ENCODE measurements at regions not wholly inside any gene's neighbourhood (a gene's known extent, or its start where the extent isn't known, plus 50 kb on each side); places are given as distances from the start of the nearest gene placed in this dataset.

DNA sequence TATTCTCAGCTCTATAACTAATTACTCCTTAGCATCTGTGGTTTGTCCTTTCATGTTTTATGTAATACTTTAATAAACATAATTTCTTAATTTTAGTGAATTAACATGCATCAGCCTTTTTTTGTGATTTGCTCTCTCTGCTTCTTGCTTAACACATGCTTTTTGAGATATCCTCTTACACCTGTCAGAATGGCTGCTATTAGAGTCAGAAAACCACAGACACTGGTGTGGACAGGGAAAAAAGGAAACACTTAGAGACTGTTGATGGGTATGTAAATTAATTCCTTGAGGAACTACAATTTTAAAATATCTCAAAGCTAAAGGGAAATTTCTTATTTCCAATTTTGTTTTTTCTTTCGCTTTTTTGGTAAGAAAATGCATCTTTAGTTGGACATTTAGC, 549.0 kb downstream of the ZNF804A start:
- DNase-seq: no peak
- TF ChIP-seq, protein P1, sequence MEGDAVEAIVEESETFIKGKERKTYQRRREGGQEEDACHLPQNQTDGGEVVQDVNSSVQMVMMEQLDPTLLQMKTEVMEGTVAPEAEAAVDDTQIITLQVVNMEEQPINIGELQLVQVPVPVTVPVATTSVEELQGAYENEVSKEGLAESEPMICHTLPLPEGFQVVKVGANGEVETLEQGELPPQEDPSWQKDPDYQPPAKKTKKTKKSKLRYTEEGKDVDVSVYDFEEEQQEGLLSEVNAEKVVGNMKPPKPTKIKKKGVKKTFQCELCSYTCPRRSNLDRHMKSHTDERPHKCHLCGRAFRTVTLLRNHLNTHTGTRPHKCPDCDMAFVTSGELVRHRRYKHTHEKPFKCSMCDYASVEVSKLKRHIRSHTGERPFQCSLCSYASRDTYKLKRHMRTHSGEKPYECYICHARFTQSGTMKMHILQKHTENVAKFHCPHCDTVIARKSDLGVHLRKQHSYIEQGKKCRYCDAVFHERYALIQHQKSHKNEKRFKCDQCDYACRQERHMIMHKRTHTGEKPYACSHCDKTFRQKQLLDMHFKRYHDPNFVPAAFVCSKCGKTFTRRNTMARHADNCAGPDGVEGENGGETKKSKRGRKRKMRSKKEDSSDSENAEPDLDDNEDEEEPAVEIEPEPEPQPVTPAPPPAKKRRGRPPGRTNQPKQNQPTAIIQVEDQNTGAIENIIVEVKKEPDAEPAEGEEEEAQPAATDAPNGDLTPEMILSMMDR (IDR thresholded peaks at IDR 0.05): no peak
- Mint-ChIP-seq H3K36me3 (ENCODE audit: low read depth) (no peaks in the 10 kb centered on the region), H3K27me3 (ENCODE audit: insufficient read depth) (no peaks in the 10 kb centered on the region), H3K4me3 (no peak overlapping the region), H3K9me3 (peaks cover 26% of the 10 kb centered on the region), H3K27ac (no peak overlapping the region), H3K4me1 (ENCODE audit: low read depth) (no peaks in the 10 kb centered on the region)

DNA sequence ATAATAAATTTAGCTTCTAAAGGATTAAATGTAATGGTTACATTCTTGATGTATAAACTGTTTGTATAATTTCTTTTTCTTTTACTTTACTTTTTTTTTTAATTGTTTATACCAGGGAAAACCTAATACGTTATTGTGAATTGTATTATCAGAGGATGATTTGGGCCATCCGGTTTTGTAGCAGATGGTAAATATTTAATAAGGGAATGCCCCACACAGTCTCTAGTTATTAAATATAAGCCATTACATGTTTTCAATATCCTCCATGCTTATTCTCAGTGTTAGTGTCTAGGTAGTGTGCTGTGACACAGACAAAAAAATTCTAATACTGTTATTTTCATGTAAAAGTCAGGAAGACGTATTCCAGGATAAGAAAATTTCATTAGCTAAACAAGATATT, 553.9 kb downstream of the ZNF804A start:
- Mint-ChIP-seq H3K36me3 (ENCODE audit: low read depth) (no peaks in the 10 kb centered on the region), H3K9me3 (peaks cover 33% of the 10 kb centered on the region), H3K4me1 (ENCODE audit: low read depth) (no peaks in the 10 kb centered on the region), H3K27me3 (ENCODE audit: insufficient read depth) (no peaks in the 10 kb centered on the region), H3K27ac (no peak overlapping the region), H3K4me3 (no peak overlapping the region)
- DNase-seq: no peak
- TF ChIP-seq, protein P1 (IDR thresholded peaks at IDR 0.05): no peak

- no peak overlapping the region for H3K27ac Mint-ChIP-seq
- H3K36me3 Mint-ChIP-seq (ENCODE audit: low read depth): no peaks in the 10 kb centered on the region
- DNase-seq: no peak
- no peaks in the 10 kb centered on the region for H3K4me1 Mint-ChIP-seq (ENCODE audit: low read depth)
- no peaks in the 10 kb centered on the region; the same call in 1 of the 2 replicates for H3K27me3 Mint-ChIP-seq (ENCODE audit: insufficient read depth)
- peaks cover 12% of the 10 kb centered on the region for H3K9me3 Mint-ChIP-seq
- no peak overlapping the region for H3K4me3 Mint-ChIP-seq
- TF ChIP-seq, protein P1 (IDR thresholded peaks at IDR 0.05): no peak
Observed at GRCh38 chr2:185161701-185162100, 563.4 kb downstream of the ZNF804A start.

DNA sequence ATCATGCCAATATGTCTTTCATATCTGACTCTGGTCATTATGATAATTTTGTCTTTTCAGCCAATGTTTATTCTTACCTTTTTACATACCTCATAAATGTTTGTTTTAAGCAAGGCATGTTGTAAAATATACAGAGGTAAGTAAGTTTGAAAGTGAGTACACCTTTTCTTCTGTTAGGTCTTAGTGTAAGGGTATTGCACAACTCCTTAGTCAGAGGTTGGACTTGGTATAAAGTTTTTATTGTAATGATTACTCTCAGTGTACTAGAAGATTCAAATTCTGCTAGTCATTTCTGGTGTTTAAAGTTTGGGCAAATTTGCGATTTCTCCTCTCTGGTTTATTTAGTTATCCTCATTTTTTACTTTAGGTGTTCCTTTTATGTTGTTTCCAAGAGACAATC, 564.3 kb upstream of the FSIP2 start:
- no peak overlapping the region for H3K4me3 Mint-ChIP-seq
- H3K4me1 Mint-ChIP-seq (ENCODE audit: low read depth): no peaks in the 10 kb centered on the region

DNA sequence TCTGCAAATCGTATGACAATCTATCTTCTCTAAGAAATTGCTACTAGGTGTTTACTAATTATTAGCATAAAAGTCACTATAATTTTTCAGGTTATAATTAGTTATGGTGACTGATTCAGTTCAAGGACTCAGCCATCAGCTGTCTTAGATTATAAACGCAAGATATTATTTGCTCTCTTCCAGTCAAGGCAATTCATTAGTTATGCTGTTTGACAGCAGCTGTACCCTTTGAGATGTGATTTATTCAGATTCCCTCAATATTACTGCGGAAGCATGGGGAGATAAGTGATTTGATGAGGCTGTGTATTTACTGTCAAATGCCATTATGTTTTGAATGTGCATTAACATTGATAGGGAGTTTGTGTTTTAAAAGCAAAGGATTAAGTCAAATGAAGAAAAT, 558.9 kb upstream of the FSIP2 start:
- Mint-ChIP-seq H3K4me1 (ENCODE audit: low read depth) (no peaks in the 10 kb centered on the region), H3K27ac (no peak overlapping the region), H3K9me3 (peaks cover 19% of the 10 kb centered on the region), H3K36me3 (ENCODE audit: low read depth) (no peaks in the 10 kb centered on the region), H3K4me3 (no peak overlapping the region), H3K27me3 (ENCODE audit: insufficient read depth) (no peaks in the 10 kb centered on the region)
- TF ChIP-seq, protein P1 (IDR thresholded peaks at IDR 0.05): no peak
- DNase-seq: no peak

More for the DNA sequence above, 564.3 kb upstream of the FSIP2 start:
- no peak for DNase-seq
- H3K27ac Mint-ChIP-seq: no peak overlapping the region
- peaks cover 37% of the 10 kb centered on the region for H3K9me3 Mint-ChIP-seq
- no peaks in the 10 kb centered on the region for H3K27me3 Mint-ChIP-seq (ENCODE audit: insufficient read depth)
- no peaks in the 10 kb centered on the region for H3K36me3 Mint-ChIP-seq (ENCODE audit: low read depth)
- TF ChIP-seq, protein P1 (IDR thresholded peaks at IDR 0.05): no peak

DNA sequence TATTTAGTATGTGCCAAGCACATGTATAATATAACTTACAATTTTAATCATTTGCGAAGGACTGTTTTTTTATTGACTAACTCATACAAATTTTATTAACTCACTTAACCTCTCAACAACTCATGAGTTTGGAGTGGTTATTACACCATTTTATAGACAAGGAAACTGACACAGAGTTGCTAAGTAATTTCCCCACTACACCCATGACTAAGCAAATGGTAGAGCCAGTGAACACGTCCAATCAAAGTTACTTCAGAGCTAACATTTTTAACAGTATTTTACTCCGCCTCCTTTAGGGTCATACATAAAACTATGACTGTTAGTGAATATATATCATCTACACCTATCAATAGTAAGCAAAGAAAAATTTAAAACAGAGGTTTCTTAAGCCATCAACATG, 556.7 kb upstream of the FSIP2 start:
- peaks cover 13% of the 10 kb centered on the region; the same call in 1 of the 2 replicates for H3K9me3 Mint-ChIP-seq
- no peak overlapping the region for H3K27ac Mint-ChIP-seq
- no peak for DNase-seq
- no peaks in the 10 kb centered on the region for H3K36me3 Mint-ChIP-seq (ENCODE audit: low read depth)
- TF ChIP-seq, protein P1 (IDR thresholded peaks at IDR 0.05): no peak
- H3K4me3 Mint-ChIP-seq: no peak overlapping the region
- no peaks in the 10 kb centered on the region for H3K4me1 Mint-ChIP-seq (ENCODE audit: low read depth)
- H3K27me3 Mint-ChIP-seq (ENCODE audit: insufficient read depth): no peaks in the 10 kb centered on the region

Measured in HFFc6 (cell line).